SK-N-SH (cell line): ENCODE measurements at regions not wholly inside any gene's neighbourhood (a gene's known extent, or its start where the extent isn't known, plus 50 kb on each side); places are given as distances from the start of the nearest gene placed in this dataset.

Source experiments
- CTCF ChIA-PET: fragments of 300-600, 350-600 bp; formaldehyde crosslinking; extraction: SDS; loops from one replicate; lab custom pipeline; 2021; lab: Yijun Ruan, JAX
- POLR2A ChIA-PET: fragments of 350-600 bp; sonication (Branson Sonifier 250); formaldehyde crosslinking; extraction: SDS; loops from one replicate; lab custom pipeline; 2020; ENCODE audit warnings: antibody characterized with exemption, inconsistent platforms; lab: Yijun Ruan, JAX
- DNase-seq: peaks from one replicate; pipeline ENCODE4 v3.0.0; 2012
- H2AFZ ChIP-seq: fragments of 200-600 bp; sonication (generic); 2 replicates; pipeline ENCODE4 v1.8.1; 2016; ENCODE audit warnings: antibody characterized with exemption, mild to moderate bottlenecking, low read depth
- H3F3A ChIP-seq: fragments of 200-600 bp; sonication (generic); replicated peaks from 2 replicates; pipeline ENCODE3; 2016; ENCODE audit warnings: antibody characterized with exemption, mild to moderate bottlenecking; ENCODE audit not compliant: insufficient read depth
- H3K27ac ChIP-seq, 2 experiments: fragments of 200-500 bp in 1 of 2; fragments of 200-600 bp in 1 of 2; sonication (Bioruptor generic) in 1 of 2; sonication (generic), shearing (Covaris generic) in 1 of 2; 2 replicates each; pipeline versions ENCODE4 v1.5.1 to v1.6.1; 2014 to 2016; ENCODE audit warnings: low read depth in 2 of 2, inconsistent platforms in 1 of 2, low read length in 1 of 2, mild to moderate bottlenecking in 1 of 2, mixed read lengths in 1 of 2
- H3K27me3 ChIP-seq: fragments of 200-600 bp; sonication (generic), shearing (Covaris generic); 2 replicates; pipeline ENCODE4 v1.6.1; 2016; ENCODE audit warnings: mixed run types; ENCODE audit not compliant: insufficient read depth
- H3K36me3 ChIP-seq, 2 experiments: fragments of 200-500 bp in 1 of 2; fragments of 200-600 bp in 1 of 2; sonication (Bioruptor generic) in 1 of 2; sonication (generic) in 1 of 2; replicated peaks in 1 of 2; 2 replicates each; pipeline versions ENCODE3 to v1.5.1; 2014 to 2016; ENCODE audit warnings: low read length in 1 of 2, mild to moderate bottlenecking in 1 of 2; ENCODE audit not compliant: insufficient read depth in 2 of 2, control insufficient read depth in 1 of 2
- H3K4me1 ChIP-seq, 2 experiments: fragments of 200-500 bp in 1 of 2; fragments of 200-600 bp in 1 of 2; sonication (Bioruptor generic) in 1 of 2; sonication (generic), shearing (Covaris generic) in 1 of 2; 2 replicates each; pipeline versions ENCODE4 v1.5.1 to v1.6.1; 2014 to 2016; ENCODE audit warnings: low read depth in 1 of 2, low read length in 1 of 2, mixed run types in 1 of 2; ENCODE audit not compliant: insufficient read depth in 2 of 2, control insufficient read depth in 1 of 2
- H3K4me2 ChIP-seq: fragments of 200-600 bp; sonication (generic), shearing (Covaris generic); 2 replicates; pipeline ENCODE4 v1.6.1; 2017; ENCODE audit warnings: mixed run types
- H3K4me3 ChIP-seq, 2 experiments: fragments of 200-500 bp in 1 of 2; fragments of 200-600 bp in 1 of 2; sonication (Bioruptor generic) in 1 of 2; sonication (generic), shearing (Covaris generic) in 1 of 2; 2 replicates each; pipeline versions ENCODE4 v1.5.1 to v1.8.1; 2014 to 2016; ENCODE audit warnings: low read depth in 2 of 2, inconsistent platforms in 1 of 2, low read length in 1 of 2, mild to moderate bottlenecking in 1 of 2, mixed read lengths in 1 of 2, moderate library complexity in 1 of 2
- H3K79me2 ChIP-seq: fragments of 200-600 bp; sonication (generic); 2 replicates; pipeline ENCODE4 v1.8.1; 2017; ENCODE audit warnings: mild to moderate bottlenecking; ENCODE audit not compliant: insufficient read depth
- H3K9ac ChIP-seq: fragments of 200-600 bp; sonication (generic); 2 replicates; pipeline ENCODE4 v1.6.1; 2017; ENCODE audit warnings: mixed run types
- H3K9me2 ChIP-seq: fragments of 200-600 bp; sonication (generic); 2 replicates; pipeline ENCODE4 v1.6.1; 2017; ENCODE audit warnings: mixed run types
- H3K9me3 ChIP-seq: fragments of 200-600 bp; sonication (generic); 2 replicates; pipeline ENCODE4 v1.6.1; 2017; ENCODE audit warnings: mixed run types, mild to moderate bottlenecking, moderate library complexity
- H4K20me1 ChIP-seq: fragments of 200-600 bp; sonication (generic); 2 replicates; pipeline ENCODE4 v1.6.1; 2017; ENCODE audit warnings: mild to moderate bottlenecking, mixed run types; ENCODE audit not compliant: insufficient read depth
- CHD2 ChIP-seq: fragments of 150-350 bp; IDR thresholded peaks from 2 replicates; pipeline ENCODE4 v1.6.1; 2018; ENCODE audit warnings: low read length; ENCODE audit not compliant: partially characterized antibody
- FOXM1 ChIP-seq: IDR thresholded peaks from 2 replicates; pipeline ENCODE4 v1.4.0; 2012; ENCODE audit warnings: low read depth, mild to moderate bottlenecking
- GABPA ChIP-seq: IDR thresholded peaks from 2 replicates; pipeline ENCODE4 v1.4.0; 2012; ENCODE audit warnings: low read depth, mild to moderate bottlenecking
- IRF3 ChIP-seq: fragments of 150-350 bp; IDR thresholded peaks from 2 replicates; pipeline ENCODE4 v1.6.1; 2016; ENCODE audit warnings: mild to moderate bottlenecking, low read depth, low read length
- JUND ChIP-seq: IDR thresholded peaks from 2 replicates; pipeline ENCODE4 v1.4.0; 2012
- MAX ChIP-seq: IDR thresholded peaks from 2 replicates; pipeline ENCODE4 v1.4.0; 2012; ENCODE audit warnings: low read depth
- MEF2A ChIP-seq: IDR thresholded peaks from 2 replicates; pipeline ENCODE4 v1.4.0; 2012; ENCODE audit warnings: low read depth, borderline replicate concordance
- NFIC ChIP-seq: IDR thresholded peaks from 2 replicates; pipeline ENCODE4 v1.4.0; 2012; ENCODE audit warnings: borderline replicate concordance
- PBX3 ChIP-seq: IDR thresholded peaks from 2 replicates; pipeline ENCODE4; 2012
- RCOR1 ChIP-seq: fragments of 150-350 bp; IDR thresholded peaks from 2 replicates; pipeline ENCODE4 v1.6.1; 2017; ENCODE audit warnings: antibody characterized with exemption, low read length
- SMC3 ChIP-seq: IDR thresholded peaks from 2 replicates; pipeline ENCODE4 v1.6.1; 2012; ENCODE audit warnings: low read depth, low read length, improper control_type of control experiment
- TAF1 ChIP-seq: IDR thresholded peaks from 2 replicates; pipeline ENCODE4 v1.6.1; 2012; ENCODE audit warnings: low read depth, mild to moderate bottlenecking, low read length, moderate library complexity, borderline replicate concordance
- TCF12 ChIP-seq: IDR thresholded peaks from 2 replicates; pipeline ENCODE4 v1.4.0; 2012
- ZBTB33 ChIP-seq: IDR thresholded peaks from 2 replicates; pipeline ENCODE4 v1.4.0; 2012; ENCODE audit warnings: low read depth, borderline replicate concordance
- WGBS: methylation state at CpG from one replicate; pipeline ENCODE4 v1.1.6; 2017; ENCODE audit warnings: low lambda C conversion rate; 5-methylcytosine and 5-hydroxymethylcytosine counted together

GRCh38 chr3:7897655-7898054 is 604.0 kb upstream of the LMCD1 start:
- H3K27me3 ChIP-seq: no peaks in the 10 kb centered on the region
- H3K4me3 ChIP-seq: no peak overlapping the region
- ChIA-PET CTCF (no interaction called here), POLR2A (no interaction called here)
- H3F3A ChIP-seq: no peaks in the 10 kb centered on the region
- H2AFZ ChIP-seq: no peak overlapping the region
- H3K4me1 ChIP-seq: no peaks in the 10 kb centered on the region
- H3K9me3 ChIP-seq: no peaks in the 10 kb centered on the region
- H3K79me2 ChIP-seq: no peaks in the 10 kb centered on the region
- H3K9ac ChIP-seq: no peak overlapping the region
- 14% methylated on average over 5 of the region's 5 CpGs for WGBS
- H3K36me3 ChIP-seq: no peaks in the 10 kb centered on the region
- TF ChIP-seq JUND: no peak
- no peak for TF ChIP-seq RCOR1
- TF ChIP-seq SMC3: no peak
- no peak for TF ChIP-seq MEF2A
- no peak for TF ChIP-seq FOXM1
- TF ChIP-seq ZBTB33: no peak
- no peak for TF ChIP-seq NFIC
- TF ChIP-seq GABPA: no peak
- TF ChIP-seq MAX: no peak
- TF ChIP-seq PBX3: no peak
- no peak for TF ChIP-seq CHD2
- no peak for DNase-seq
- no peaks in the 10 kb centered on the region for H4K20me1 ChIP-seq
- H3K27ac ChIP-seq: no peak overlapping the region
- H3K9me2 ChIP-seq: no peaks in the 10 kb centered on the region
- no peak overlapping the region for H3K4me2 ChIP-seq

GRCh38 chr3:7913283-7913682 is 588.3 kb upstream of the LMCD1 start:
- WGBS: 16% methylated on average over 1 of the region's 1 CpG
- Histone ChIP-seq H2AFZ (no peak overlapping the region), H3K9ac (no peak overlapping the region), H3K27ac (no peak overlapping the region), H3K4me1 (no peaks in the 10 kb centered on the region), H3K36me3 (no peaks in the 10 kb centered on the region), H3K4me3 (no peak overlapping the region), H4K20me1 (no peaks in the 10 kb centered on the region), H3K4me2 (no peak overlapping the region), H3K9me3 (no peaks in the 10 kb centered on the region), H3K27me3 (no peaks in the 10 kb centered on the region), H3F3A (no peaks in the 10 kb centered on the region), H3K9me2 (no peaks in the 10 kb centered on the region), H3K79me2 (no peaks in the 10 kb centered on the region)
- DNase-seq: no peak
- POLR2A ChIA-PET: no interaction called here
- CTCF ChIA-PET: no interaction called here
- no peak for TF ChIP-seq SMC3
- TF ChIP-seq TCF12: no peak
- no peak for TF ChIP-seq IRF3
- no peak for TF ChIP-seq TAF1
